Stimulated activated naive CD8-positive, alpha-beta T cell treated with anti-CD3 and anti-CD28 coated beads, Interleukin-15, Interleukin-2, amounts not matched to agents 100 U/mL and 50 U/mL, for 24 hours (primary cell): ENCODE measurements at regions not wholly inside any gene's neighbourhood (a gene's known extent, or its start where the extent isn't known, plus 50 kb on each side); places are given as distances from the start of the nearest gene placed in this dataset.
"Not testable (repeated sequence)": the region's sequence is repeated elsewhere in the genome, so short reads cannot be mapped to it uniquely, and the experiment has no call there.

Source experiments
- ATAC-seq: fragments of 150-1000 bp; cut with Tn5 transposase; one replicate; pipeline ENCODE4 v1.10.0; 2021
- DNase-seq: peaks from one replicate; pipeline ENCODE4 v3.0.0; 2021

DNA sequence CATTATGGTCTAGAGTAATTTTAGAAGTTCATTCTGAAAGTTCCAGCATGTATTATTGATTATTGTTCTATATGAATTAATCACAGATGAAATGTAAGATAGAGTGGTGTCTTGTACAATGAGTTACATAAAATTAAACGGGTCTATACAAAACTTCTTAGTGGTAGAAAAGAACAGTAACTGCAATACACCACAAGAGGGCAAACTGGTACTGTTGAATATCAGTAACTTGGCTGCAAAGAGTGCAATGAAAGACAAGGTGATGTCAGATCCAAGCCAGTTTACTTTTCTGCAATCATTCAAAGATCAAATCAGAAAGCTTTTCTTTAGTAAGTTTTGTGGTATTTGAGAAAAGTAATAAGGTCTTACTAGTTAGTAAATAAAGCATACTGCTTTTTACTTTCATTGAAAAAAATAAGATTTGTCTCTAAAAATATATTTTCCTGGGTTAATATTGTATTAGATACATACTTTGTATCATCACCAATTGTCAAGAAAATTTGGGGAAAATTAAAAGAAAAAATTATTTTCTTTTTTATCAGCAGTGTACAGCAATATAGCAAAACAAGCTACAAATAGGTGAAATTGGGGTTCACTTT lies 66.4 kb upstream of the BTG3 start:
- ATAC-seq (peak; percentile 69), DNase-seq (no peak)

DNA sequence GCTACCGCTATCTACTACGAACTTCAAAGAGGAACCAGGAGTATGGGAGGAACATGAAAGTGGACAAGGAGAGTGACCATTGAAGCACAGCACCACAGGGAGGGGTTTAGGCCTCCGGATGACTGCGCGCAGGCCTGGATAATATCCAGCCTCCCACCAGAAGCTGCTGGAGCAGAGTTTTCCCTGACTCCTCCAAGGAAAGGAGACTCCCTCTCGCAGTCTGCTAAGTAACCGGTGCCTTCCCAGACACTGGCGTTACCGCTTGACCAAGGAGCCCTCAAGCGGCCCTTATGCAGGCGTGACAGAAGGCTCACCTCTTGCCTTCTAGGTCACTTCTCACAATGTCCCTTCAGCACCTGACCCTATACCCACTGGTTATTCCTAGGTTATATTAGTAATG lies 64.2 kb upstream of the BTG3 start:
- ATAC-seq, DNase-seq: not testable (repeated sequence)

DNA sequence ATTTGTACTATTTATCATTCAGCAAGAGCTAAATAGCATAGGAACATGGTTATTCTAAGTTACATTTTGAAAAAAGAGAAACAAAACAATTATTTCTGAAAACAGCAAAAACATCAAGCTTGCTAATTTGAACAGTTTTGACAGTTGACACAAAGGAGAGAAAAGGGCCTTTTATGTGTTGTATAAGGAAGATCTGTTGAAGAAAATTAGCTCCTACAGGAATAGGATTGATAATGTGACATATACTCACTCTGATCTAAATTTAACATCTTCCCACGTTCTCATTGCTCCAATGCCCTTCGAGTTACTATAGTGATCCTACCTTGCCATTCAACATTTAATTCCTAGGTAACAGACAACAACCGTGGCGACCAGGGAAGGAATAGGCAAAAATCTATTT lies 61.4 kb upstream of the BTG3 start:
- ATAC-seq (no peak), DNase-seq (no peak)

DNA sequence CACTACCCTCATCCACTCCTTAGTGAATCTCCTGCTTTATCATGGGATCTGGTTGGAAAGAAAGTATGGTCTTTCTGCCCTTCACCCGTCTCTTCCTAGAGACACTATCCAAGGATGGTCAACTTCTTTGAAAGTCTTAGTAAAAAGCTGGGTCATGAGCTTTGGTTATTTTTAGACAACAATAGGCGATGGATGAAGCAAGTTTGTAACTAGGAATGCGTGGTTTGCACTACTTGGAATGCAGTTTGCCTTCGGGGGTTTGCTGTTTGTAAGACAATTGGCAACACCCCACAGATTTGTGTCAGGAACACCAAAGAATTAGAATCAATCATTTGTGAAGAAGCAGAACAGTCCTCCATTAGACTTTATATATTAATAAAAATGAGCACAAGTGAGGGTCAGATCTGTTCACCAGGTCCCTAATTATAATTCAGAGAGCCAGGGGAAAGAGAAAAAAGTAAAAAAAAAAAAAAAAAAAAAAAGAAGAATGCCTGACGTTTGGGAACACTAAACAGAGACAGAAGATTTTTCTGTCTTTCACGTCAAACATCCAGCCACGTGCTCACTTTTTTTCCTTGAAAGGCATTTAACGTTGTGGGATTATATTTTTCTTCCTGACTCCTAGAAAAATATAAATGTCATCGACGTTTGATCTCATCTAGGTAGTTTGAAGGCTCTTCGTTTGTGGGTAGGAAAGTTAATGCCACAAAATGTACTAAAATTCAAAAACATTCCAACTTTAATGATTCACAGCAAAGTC lies 60.7 kb upstream of the BTG3 start:
- DNase-seq (no peak), ATAC-seq (no peak)

DNA sequence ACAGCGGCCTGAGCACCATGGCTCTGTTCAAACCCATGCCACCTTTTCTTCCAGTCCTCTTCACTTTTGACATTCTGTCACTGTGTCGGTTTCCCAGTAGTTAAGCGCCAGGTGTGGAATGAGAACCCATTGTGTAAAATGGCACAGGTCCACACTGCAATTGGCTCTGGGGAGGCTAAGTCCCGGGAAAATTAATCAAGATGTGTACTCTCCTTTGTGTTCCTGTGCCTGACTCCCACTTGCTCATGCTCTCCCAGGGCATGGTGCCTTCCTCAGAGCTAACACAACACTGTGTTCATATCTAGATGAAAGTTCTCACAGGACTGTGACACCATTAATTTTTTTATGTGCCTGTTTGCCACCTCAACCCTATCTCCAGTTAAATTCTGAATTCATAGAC lies 59.0 kb upstream of the BTG3 start:
- ATAC-seq (no peak), DNase-seq (no peak)

DNA sequence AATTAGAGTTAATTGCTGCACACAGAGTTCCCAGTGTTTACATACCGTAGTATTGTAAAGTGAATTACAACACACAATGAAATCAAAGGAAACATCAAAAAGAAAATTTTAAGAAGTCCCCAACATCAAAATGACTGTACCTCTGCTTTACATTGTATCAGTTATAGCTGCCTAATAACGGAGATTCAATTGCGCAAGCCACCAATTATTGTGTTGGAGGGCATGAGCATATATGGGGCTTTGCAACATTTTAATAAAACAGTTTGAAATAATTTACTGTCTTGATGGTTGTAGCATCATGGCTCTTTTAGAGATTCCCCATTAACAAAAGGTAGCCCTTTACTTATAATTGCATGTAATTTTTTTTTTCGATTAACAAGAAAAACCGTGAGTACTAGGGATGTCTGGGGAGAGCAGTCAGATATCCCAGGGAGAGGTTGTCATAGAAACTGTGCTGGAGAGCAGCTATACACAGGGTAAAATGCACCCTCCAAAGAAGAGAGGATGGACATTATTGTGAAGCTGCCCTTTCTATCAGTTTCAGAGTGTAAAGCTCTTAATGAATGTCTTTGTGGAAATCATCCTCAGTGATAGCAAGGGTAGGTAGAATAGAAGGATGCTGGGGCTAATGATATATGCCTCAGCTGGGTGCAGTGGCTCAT lies 55.9 kb upstream of the BTG3 start:
- ATAC-seq = no peak

GRCh38 chr21:17667256-17667655 lies 54.6 kb upstream of the BTG3 start:
- ATAC-seq (no peak), DNase-seq (no peak)

More for the DNA sequence above, 55.9 kb upstream of the BTG3 start:
- no peak for DNase-seq
